Glutamatergic neuron (in vitro differentiated cells): ENCODE measurements at regions not wholly inside any gene's neighbourhood (a gene's known extent, or its start where the extent isn't known, plus 50 kb on each side); places are given as distances from the start of the nearest gene placed in this dataset.

Source experiments
- DNase-seq: peaks from one replicate; pipeline ENCODE4 v3.0.0; 2022
- H3K27ac Mint-ChIP-seq: one replicate; pipeline ENCODE4 v1.8.0; 2020; ENCODE audit warnings: mild to moderate bottlenecking, mixed read lengths, inconsistent platforms; ENCODE audit not compliant: unreplicated experiment
- H3K27me3 Mint-ChIP-seq: one replicate; pipeline ENCODE4 v1.8.0; 2020; ENCODE audit warnings: mild to moderate bottlenecking, moderate library complexity, mixed read lengths, inconsistent platforms; ENCODE audit not compliant: unreplicated experiment
- H3K36me3 Mint-ChIP-seq: one replicate; pipeline ENCODE4 v1.8.0; 2020; ENCODE audit warnings: mild to moderate bottlenecking, mixed read lengths, inconsistent platforms; ENCODE audit not compliant: unreplicated experiment
- H3K4me1 Mint-ChIP-seq: one replicate; pipeline ENCODE4 v1.8.0; 2020; ENCODE audit warnings: mild to moderate bottlenecking, low read depth, mixed read lengths, inconsistent platforms; ENCODE audit not compliant: unreplicated experiment
- H3K4me3 Mint-ChIP-seq: one replicate; pipeline ENCODE4 v1.8.0; 2020; ENCODE audit warnings: mild to moderate bottlenecking, mixed read lengths, inconsistent platforms; ENCODE audit not compliant: unreplicated experiment
- H3K9me3 Mint-ChIP-seq: one replicate; pipeline ENCODE4 v1.8.0; 2020; ENCODE audit warnings: mild to moderate bottlenecking, moderate library complexity, mixed read lengths, inconsistent platforms; ENCODE audit not compliant: unreplicated experiment
- TF ChIP-seq, protein P1 (sequence below): fragments of 200-600 bp; sonication (generic); IDR thresholded peaks from one replicate; pipeline ENCODE4 v1.5.0; 2021; ENCODE audit not compliant: partially characterized antibody, unreplicated experiment

DNA sequence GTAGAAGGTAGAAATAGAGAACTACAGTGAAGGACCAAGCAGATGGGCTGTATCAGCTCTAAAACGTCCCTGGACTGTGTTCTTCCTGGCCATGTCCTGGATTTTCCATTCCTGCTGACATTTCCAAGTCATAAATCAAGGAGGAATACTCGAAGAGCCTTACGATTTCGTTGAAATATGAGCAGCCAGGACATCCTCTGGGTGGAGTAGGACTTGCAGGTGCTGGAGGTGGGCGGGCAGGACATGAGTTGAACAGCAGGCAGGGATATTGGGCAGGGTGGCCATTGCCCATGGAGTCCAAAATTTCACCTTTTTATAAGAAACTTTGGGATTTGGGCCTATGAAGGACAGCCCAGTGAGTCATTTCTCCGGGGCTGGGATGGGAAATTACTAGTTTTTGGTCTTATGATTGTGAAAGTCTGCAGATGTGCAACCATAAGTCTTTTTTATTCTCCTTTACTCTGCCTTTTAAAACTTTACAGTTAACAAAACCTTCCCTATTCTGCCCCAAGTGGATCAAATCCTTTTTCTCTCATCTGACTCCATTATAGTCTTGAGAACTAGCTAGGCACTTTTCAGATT, 88.8 kb downstream of the TMX1 start:
- TF ChIP-seq, protein P1, sequence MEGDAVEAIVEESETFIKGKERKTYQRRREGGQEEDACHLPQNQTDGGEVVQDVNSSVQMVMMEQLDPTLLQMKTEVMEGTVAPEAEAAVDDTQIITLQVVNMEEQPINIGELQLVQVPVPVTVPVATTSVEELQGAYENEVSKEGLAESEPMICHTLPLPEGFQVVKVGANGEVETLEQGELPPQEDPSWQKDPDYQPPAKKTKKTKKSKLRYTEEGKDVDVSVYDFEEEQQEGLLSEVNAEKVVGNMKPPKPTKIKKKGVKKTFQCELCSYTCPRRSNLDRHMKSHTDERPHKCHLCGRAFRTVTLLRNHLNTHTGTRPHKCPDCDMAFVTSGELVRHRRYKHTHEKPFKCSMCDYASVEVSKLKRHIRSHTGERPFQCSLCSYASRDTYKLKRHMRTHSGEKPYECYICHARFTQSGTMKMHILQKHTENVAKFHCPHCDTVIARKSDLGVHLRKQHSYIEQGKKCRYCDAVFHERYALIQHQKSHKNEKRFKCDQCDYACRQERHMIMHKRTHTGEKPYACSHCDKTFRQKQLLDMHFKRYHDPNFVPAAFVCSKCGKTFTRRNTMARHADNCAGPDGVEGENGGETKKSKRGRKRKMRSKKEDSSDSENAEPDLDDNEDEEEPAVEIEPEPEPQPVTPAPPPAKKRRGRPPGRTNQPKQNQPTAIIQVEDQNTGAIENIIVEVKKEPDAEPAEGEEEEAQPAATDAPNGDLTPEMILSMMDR = no peak
- H3K27me3 Mint-ChIP-seq = no peaks in the 10 kb centered on the region
- no peaks in the 10 kb centered on the region for H3K36me3 Mint-ChIP-seq
- no peak overlapping the region for H3K27ac Mint-ChIP-seq
- H3K4me3 Mint-ChIP-seq = no peak overlapping the region
- no peak for DNase-seq
- no peaks in the 10 kb centered on the region for H3K9me3 Mint-ChIP-seq
- peaks cover 6% of the 10 kb centered on the region for H3K4me1 Mint-ChIP-seq

- TF ChIP-seq, protein P1 = no peak
- Mint-ChIP-seq H3K4me1 (peaks cover 6% of the 10 kb centered on the region), H3K27ac (no peak overlapping the region), H3K4me3 (no peak overlapping the region), H3K9me3 (no peaks in the 10 kb centered on the region), H3K36me3 (no peaks in the 10 kb centered on the region), H3K27me3 (no peaks in the 10 kb centered on the region)
- DNase-seq = no peak
Measured at GRCh38 chr14:51331486-51332367, 91.7 kb downstream of the TMX1 start.

- Mint-ChIP-seq H3K4me1 (peaks cover 4% of the 10 kb centered on the region), H3K27ac (no peak overlapping the region), H3K36me3 (no peaks in the 10 kb centered on the region), H3K9me3 (no peaks in the 10 kb centered on the region), H3K27me3 (no peaks in the 10 kb centered on the region), H3K4me3 (no peak overlapping the region)
- TF ChIP-seq, protein P1 = no peak
- no peak for DNase-seq
Measured at GRCh38 chr14:51333299-51333698, 93.3 kb downstream of the TMX1 start.

- H3K9me3 Mint-ChIP-seq = no peaks in the 10 kb centered on the region
- TF ChIP-seq, protein P1 = no peak
- H3K4me3 Mint-ChIP-seq = no peak overlapping the region
- no peak for DNase-seq
- no peak overlapping the region for H3K27ac Mint-ChIP-seq
- H3K4me1 Mint-ChIP-seq = peaks cover 4% of the 10 kb centered on the region
- no peaks in the 10 kb centered on the region for H3K27me3 Mint-ChIP-seq
- no peaks in the 10 kb centered on the region for H3K36me3 Mint-ChIP-seq
Measured at GRCh38 chr14:51333901-51334521, 94.0 kb downstream of the TMX1 start.
